HEK293 (cell line): ENCODE measurements at regions not wholly inside any gene's neighbourhood (a gene's known extent, or its start where the extent isn't known, plus 50 kb on each side); places are given as distances from the start of the nearest gene placed in this dataset.

Source experiments
- CTCF ChIA-PET: fragments of 350-600 bp; formaldehyde crosslinking; extraction: SDS; loops from one replicate; lab custom pipeline; 2021; ENCODE audit warnings: antibody characterized with exemption; lab: Yijun Ruan, JAX
- POLR2A ChIA-PET: fragments of 300-600 bp; formaldehyde crosslinking; extraction: SDS; loops from one replicate; lab custom pipeline; 2020; ENCODE audit warnings: antibody characterized with exemption, inconsistent platforms; lab: Yijun Ruan, JAX
- H3K27ac ChIP-seq: fragments of 200-500 bp; sonication (Bioruptor generic); 2 replicates; pipeline ENCODE4 v1.5.1; 2014; ENCODE audit warnings: low read depth, low read length, control low read depth, inconsistent platforms; ENCODE audit errors: extremely low read depth
- H3K36me3 ChIP-seq, 2 experiments: fragments of 200-500 bp in 1 of 2; sonication (Bioruptor generic) in 1 of 2; 1 replicate in 1 of 2; 2 replicates in 1 of 2; pipeline ENCODE4 v1.5.1; 2014 to 2017; ENCODE audit warnings: inconsistent platforms in 2 of 2, low read length in 2 of 2; ENCODE audit not compliant: control insufficient read depth in 2 of 2, insufficient read depth in 1 of 2
- H3K4me1 ChIP-seq: fragments of 200-500 bp; sonication (Bioruptor generic); 2 replicates; pipeline ENCODE4 v1.5.1; 2014; ENCODE audit warnings: mild to moderate bottlenecking, low read length, inconsistent platforms; ENCODE audit not compliant: control insufficient read depth, insufficient read depth
- H3K4me3 ChIP-seq: 2 replicates; pipeline ENCODE4 v1.5.1; 2011; ENCODE audit warnings: low read depth, mild to moderate bottlenecking, control low read depth, low read length, moderate library complexity
- H3K9me3 ChIP-seq: fragments of 200-500 bp; sonication (Bioruptor generic); 2 replicates; pipeline ENCODE4 v1.5.1; 2014; ENCODE audit warnings: low read depth, low read length, inconsistent platforms; ENCODE audit not compliant: control insufficient read depth, insufficient read depth
- ATF2 ChIP-seq: fragments of 450-650 bp; formaldehyde crosslinking; IDR thresholded peaks from 2 replicates; pipeline ENCODE4 v1.5.1; 2016; ENCODE audit warnings: missing biosample characterization, missing genetic modification characterization, low read depth
- CTCF ChIP-seq: fragments of 450-650 bp; formaldehyde crosslinking; IDR thresholded peaks from 2 replicates; pipeline ENCODE4 v1.5.1; 2016; ENCODE audit warnings: missing biosample characterization, missing genetic modification characterization
- PATZ1 ChIP-seq: fragments of 450-650 bp; formaldehyde crosslinking; IDR thresholded peaks from 2 replicates; pipeline ENCODE4 v1.5.1; 2016; ENCODE audit warnings: missing biosample characterization, missing genetic modification characterization
- RBAK ChIP-seq: fragments of 450-650 bp; formaldehyde crosslinking; IDR thresholded peaks from 2 replicates; pipeline ENCODE4 v1.5.1; 2016; ENCODE audit warnings: missing biosample characterization, missing genetic modification characterization
- SP2 ChIP-seq: fragments of 450-650 bp; formaldehyde crosslinking; IDR thresholded peaks from 2 replicates; pipeline ENCODE4 v1.5.1; 2016; ENCODE audit warnings: missing biosample characterization, missing genetic modification characterization
- ZIC2 ChIP-seq: fragments of 450-650 bp; formaldehyde crosslinking; IDR thresholded peaks from 2 replicates; pipeline ENCODE4 v1.5.1; 2016; ENCODE audit warnings: missing biosample characterization, missing genetic modification characterization
- ZNF184 ChIP-seq: fragments of 450-650 bp; IDR thresholded peaks from 2 replicates; pipeline ENCODE4 v1.5.1; 2018; ENCODE audit warnings: missing biosample characterization, mild to moderate bottlenecking, missing genetic modification characterization
- ZNF202 ChIP-seq: fragments of 450-650 bp; formaldehyde crosslinking; IDR thresholded peaks from 2 replicates; pipeline ENCODE4 v1.5.1; 2016; ENCODE audit warnings: missing biosample characterization, missing genetic modification characterization, borderline replicate concordance
- ZNF221 ChIP-seq: fragments of 450-650 bp; formaldehyde crosslinking; IDR thresholded peaks from 2 replicates; pipeline ENCODE4 v1.5.1; 2017; ENCODE audit warnings: missing biosample characterization, missing genetic modification characterization, borderline replicate concordance
- ZNF280D ChIP-seq: fragments of 450-650 bp; formaldehyde crosslinking; IDR thresholded peaks from 2 replicates; pipeline ENCODE4 v1.5.1; 2016; ENCODE audit warnings: missing biosample characterization, missing genetic modification characterization
- ZNF302 ChIP-seq: fragments of 450-650 bp; formaldehyde crosslinking; IDR thresholded peaks from 2 replicates; pipeline ENCODE4 v1.5.1; 2016; ENCODE audit warnings: missing biosample characterization, missing genetic modification characterization, low read depth
- ZNF341 ChIP-seq: fragments of 450-650 bp; formaldehyde crosslinking; IDR thresholded peaks from 2 replicates; pipeline ENCODE4; 2016; ENCODE audit warnings: low read depth, missing biosample characterization, missing genetic modification characterization
- ZNF391 ChIP-seq: fragments of 450-650 bp; formaldehyde crosslinking; IDR thresholded peaks from 2 replicates; pipeline ENCODE4 v1.5.1; 2016; ENCODE audit warnings: low read depth, missing biosample characterization, missing genetic modification characterization, borderline replicate concordance
- ZNF530 ChIP-seq: fragments of 450-650 bp; formaldehyde crosslinking; IDR thresholded peaks from 2 replicates; pipeline ENCODE4 v1.5.1; 2016; ENCODE audit warnings: low read depth, missing biosample characterization, missing genetic modification characterization
- ZNF558 ChIP-seq: fragments of 450-650 bp; formaldehyde crosslinking; IDR thresholded peaks from 2 replicates; pipeline ENCODE4 v1.5.1; 2016; ENCODE audit warnings: missing biosample characterization, missing genetic modification characterization
- ZNF600 ChIP-seq: fragments of 450-650 bp; formaldehyde crosslinking; IDR thresholded peaks from 2 replicates; pipeline ENCODE4 v1.5.1; 2016; ENCODE audit warnings: missing biosample characterization, missing genetic modification characterization
- ZNF623 ChIP-seq: fragments of 450-650 bp; formaldehyde crosslinking; IDR thresholded peaks from 2 replicates; pipeline ENCODE4 v1.5.1; 2016; ENCODE audit warnings: missing biosample characterization, missing genetic modification characterization
- ZNF626 ChIP-seq: fragments of 450-650 bp; sonication (Bioruptor Pico); formaldehyde crosslinking; IDR thresholded peaks from 2 replicates; pipeline ENCODE4 v1.5.1; 2018; ENCODE audit warnings: missing biosample characterization, missing genetic modification characterization, inconsistent platforms
- ZNF654 ChIP-seq: fragments of 450-650 bp; formaldehyde crosslinking; IDR thresholded peaks from 2 replicates; pipeline ENCODE4 v1.5.1; 2016; ENCODE audit warnings: low read depth, missing biosample characterization, missing genetic modification characterization
- ZNF692 ChIP-seq: fragments of 450-650 bp; formaldehyde crosslinking; IDR thresholded peaks from 2 replicates; pipeline ENCODE4 v1.5.1; 2016; ENCODE audit warnings: missing biosample characterization, missing genetic modification characterization

- H3K27ac ChIP-seq, result no peak overlapping the region
- H3K4me1 ChIP-seq, result no peaks in the 10 kb centered on the region
- CTCF ChIA-PET, result no interaction called here
- no peaks in the 10 kb centered on the region for H3K9me3 ChIP-seq
- TF ChIP-seq ZNF623 (tag by site-specific recombination), result no peak
- TF ChIP-seq ZNF558, result no peak
- no peak for TF ChIP-seq CTCF (tag by site-specific recombination)
- TF ChIP-seq ZIC2 (tag by site-specific recombination), result no peak
- no peak for TF ChIP-seq ZNF692 (tag by site-specific recombination)
- H3K36me3 ChIP-seq, result no peaks in the 10 kb centered on the region
- no peak overlapping the region for H3K4me3 ChIP-seq
- POLR2A ChIA-PET, result no interaction called here
Measured at GRCh38 chrX:26613956-26614355, 398.0 kb downstream of the MAGEB5 start.

GRCh38 chrX:26606971-26607370 lies 391.0 kb downstream of the MAGEB5 start:
- H3K4me1 ChIP-seq, result no peaks in the 10 kb centered on the region
- TF ChIP-seq ZNF221 (tag by site-specific recombination), result no peak
- TF ChIP-seq ZNF626, result no peak
- no peak for TF ChIP-seq PATZ1 (tag by site-specific recombination)
- no peak for TF ChIP-seq ZNF530 (tag by site-specific recombination)
- TF ChIP-seq ZNF202 (tag by site-specific recombination), result no peak
- TF ChIP-seq ZNF600 (tag by site-specific recombination), result no peak
- TF ChIP-seq SP2 (tag by site-specific recombination), result no peak
- TF ChIP-seq RBAK (tag by site-specific recombination), result no peak
- no peak for TF ChIP-seq ZNF654 (tag by site-specific recombination)
- no peak for TF ChIP-seq ZNF184 (tag by site-specific recombination)
- no peak for TF ChIP-seq ZNF391 (tag by site-specific recombination)
- no peak for TF ChIP-seq ZNF302 (tag by site-specific recombination)
- no peak for TF ChIP-seq ZNF280D (tag by site-specific recombination)
- no peak for TF ChIP-seq ATF2 (tag by site-specific recombination)
- TF ChIP-seq ZNF341 (tag by site-specific recombination), result no peak
- POLR2A ChIA-PET, result no interaction called here
- H3K4me3 ChIP-seq, result no peak overlapping the region
- no peaks in the 10 kb centered on the region for H3K36me3 ChIP-seq
- H3K9me3 ChIP-seq, result no peaks in the 10 kb centered on the region
- no peak overlapping the region for H3K27ac ChIP-seq
- CTCF ChIA-PET, result no interaction called here
